GM21515 (cell line): ENCODE measurements at regions not wholly inside any gene's neighbourhood (a gene's known extent, or its start where the extent isn't known, plus 50 kb on each side); places are given as distances from the start of the nearest gene placed in this dataset.

Source experiments
- ATAC-seq: cut with Tn5 transposase; IDR thresholded peaks from one replicate; pipeline ENCODE4 v1.9.1; 2021; ENCODE audit not compliant: unreplicated experiment

DNA sequence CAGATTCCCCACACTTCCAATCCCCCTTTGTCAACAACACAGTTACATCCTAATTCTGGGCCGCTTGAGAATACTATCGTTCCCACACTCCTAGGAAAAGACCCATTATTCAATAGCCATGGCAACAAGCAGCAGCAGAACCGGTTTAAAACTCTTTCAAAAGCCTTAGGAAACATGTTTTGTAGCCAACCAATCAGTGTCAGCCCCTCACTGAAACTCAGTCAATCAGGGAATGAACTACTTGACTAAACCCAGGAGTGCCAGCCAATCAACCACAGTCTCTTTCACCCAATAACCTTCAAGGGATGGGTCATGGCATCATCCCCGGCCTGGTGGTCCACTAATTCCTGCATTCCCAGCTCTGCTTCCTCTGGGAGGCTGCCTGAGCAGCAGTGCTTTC is 204.8 kb upstream of the HS6ST1 start:
- no peak for ATAC-seq

DNA sequence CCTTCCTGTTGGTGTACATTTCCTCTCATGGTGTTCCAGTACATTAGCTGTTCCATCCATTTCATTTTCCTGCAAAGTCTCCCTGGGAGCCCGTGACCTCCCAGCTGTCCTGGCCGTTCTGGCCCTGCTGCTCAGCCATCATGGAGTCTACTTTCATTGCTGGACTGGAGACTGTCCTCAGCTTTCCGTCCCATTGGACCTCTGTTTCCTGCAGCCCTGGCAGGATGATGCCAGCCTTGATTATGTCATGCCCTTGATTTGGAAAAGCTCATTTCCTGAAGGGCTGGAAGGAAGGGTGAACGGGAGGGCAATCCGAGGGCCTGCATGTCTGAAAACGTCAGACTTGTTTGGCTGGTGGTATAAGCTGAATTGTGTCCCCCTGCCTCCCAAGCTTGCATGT is 205.5 kb upstream of the HS6ST1 start:
- no peak for ATAC-seq

DNA sequence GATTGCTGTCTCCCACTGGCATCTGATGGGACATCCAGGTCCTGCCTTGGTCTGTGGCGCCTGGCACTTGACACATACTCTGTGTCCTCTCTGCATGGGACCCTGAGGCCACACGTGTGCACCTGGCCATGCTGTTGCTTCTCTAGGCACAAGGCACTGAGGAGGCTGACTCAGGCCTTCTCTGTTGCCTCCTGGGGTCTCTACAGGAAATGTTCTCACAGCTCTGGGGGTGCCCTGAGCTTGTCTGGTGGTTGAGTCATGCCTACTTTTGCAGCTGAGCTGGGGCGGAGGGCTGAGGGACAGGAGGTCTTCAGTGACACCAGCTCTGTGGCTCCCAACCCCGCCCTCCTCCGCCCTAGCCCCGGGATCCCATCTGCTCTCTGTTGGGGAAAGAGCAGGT is 207.0 kb upstream of the HS6ST1 start:
- ATAC-seq: no peak

DNA sequence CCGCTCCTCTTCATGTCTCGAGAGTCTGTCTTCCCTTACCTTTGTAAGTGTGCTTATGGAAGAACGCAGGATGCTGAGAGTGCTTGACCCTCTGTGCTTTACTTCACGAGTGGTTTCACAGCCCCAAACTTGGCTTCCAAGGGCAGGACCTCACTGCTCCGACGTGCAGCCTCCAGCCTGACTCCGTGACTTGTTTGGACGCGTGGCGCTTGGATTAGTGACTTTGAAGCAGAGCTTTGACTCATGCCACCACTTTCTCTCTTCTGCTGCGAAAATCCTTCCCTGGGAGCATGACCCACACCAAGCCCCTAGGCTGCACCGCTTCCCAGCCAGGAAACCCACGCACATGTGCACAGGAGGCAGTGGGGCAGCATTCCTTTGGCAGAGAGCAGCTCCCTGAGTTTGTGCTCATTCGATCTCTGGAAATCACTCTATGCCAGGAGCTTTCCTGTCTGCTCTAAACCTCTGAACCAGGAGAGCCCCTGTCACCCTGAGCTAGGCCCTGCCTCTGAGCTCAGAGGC is 207.8 kb upstream of the HS6ST1 start:
- ATAC-seq: no peak

DNA sequence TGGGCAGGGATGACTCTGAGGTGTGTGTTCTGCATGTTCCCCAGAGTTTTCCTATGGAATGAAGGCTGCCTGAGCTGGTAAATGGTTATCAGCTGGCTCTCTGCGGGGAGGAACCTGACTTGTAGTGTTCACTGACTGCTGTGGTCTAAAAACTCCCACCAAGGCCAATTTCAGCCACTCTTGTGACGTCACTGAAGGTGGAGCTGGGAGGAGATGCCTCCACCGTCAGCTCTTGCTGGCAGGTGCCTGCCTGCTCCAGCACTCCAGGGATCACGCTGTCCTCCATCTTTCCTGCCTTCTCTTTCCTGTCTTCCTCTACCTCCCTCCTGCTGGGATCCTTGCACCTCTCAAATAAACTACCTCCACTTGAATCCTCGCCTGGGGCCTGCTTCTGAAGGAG is 209.5 kb upstream of the HS6ST1 start:
- no peak for ATAC-seq

DNA sequence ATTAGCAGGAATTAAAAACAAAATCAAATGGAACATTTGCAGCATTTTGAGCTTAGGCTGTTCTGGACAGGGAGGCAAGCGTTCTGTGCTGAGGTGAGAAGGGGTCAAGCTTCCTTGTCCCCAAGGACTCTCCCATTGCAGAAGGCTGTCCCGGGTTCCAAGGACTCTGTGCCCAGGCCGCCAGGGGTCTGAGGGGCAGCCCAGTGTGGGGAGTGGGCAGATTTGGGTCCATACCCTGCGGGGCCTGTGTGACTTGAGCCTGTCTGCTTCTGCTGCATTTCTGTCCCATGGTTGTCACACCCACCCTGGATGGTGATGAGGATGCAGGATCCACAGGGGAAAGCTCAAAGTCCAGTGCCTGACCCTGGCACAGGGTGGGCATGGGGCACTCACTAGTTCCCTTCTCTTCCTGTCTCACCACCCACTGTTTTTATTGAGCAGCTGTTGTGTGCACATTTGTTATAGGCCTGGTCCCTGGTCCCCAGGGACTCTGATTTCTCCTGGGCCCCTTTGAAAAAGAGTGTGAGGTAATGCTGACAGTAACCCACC is 211.4 kb upstream of the HS6ST1 start:
- ATAC-seq: no peak

DNA sequence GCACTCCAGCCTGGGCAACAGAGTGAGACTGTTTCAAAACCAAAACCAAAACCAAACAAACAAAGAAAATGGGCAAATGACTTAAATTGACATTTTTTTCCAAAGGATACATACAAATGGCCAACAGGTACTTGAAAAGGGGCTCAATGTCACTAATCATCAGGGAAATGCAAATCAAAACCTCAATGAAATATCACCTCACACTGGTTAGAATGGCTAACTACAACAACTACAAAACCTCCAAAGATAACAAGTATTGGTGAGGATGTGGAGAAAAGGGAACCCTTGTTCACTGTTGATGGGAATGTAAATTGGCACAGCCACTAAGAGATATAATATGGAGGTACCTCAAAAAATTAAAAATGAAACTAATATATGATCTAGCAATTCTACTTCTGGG is 213.2 kb upstream of the HS6ST1 start:
- no peak for ATAC-seq

DNA sequence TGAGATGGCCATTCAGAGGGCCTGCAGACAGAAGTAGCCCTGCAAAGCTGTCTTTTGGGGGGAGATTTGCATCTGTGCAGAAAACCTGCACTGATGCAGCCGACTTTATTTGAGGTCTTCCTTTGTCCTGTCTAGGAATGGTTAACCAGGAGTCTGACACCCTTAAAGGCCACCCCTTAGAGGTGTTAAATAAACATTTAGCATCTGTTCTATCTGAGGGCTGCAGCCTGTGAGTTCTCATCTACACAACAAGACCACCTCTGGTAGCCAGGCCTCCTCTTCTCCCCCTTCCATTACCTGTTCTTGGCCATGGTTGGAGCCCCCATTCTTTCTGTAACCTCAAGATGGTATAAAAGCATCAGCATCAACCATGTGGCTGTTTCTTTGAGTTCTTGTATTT is 214.4 kb upstream of the HS6ST1 start:
- no peak for ATAC-seq

DNA sequence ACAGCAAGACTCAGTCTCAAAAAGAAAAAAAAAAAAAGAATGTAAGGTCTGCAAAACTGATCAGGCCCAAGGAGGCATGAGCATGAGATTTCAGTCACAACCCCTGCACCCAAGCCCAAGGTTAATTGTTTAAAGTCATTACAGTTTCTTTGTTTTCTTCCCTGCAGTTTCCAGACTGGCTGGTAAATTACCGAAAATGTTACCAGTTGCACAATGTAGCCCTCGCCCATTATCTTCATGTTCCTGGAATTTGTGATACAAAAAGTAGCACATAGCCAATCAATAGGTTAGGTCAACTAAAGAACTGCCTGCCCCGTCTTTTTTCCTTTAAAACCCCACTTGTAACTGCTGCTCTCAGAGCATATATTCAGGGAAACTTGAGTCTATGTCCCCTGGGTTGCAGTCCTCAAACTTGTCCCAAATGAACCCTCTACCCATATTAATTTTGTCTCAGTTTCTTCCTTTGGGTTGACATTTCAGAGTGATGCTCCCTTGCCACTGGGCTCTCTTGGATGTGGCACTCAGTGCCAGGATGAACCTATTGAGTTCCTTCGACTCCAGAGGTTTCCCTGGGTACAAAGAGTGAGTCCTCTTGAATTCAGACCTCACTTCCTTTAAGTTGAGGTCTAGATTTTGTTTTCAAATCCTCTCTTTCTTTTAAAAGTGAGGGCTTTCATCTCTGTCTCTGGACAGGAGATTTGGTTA is 216.2 kb upstream of the HS6ST1 start:
- no peak for ATAC-seq

DNA sequence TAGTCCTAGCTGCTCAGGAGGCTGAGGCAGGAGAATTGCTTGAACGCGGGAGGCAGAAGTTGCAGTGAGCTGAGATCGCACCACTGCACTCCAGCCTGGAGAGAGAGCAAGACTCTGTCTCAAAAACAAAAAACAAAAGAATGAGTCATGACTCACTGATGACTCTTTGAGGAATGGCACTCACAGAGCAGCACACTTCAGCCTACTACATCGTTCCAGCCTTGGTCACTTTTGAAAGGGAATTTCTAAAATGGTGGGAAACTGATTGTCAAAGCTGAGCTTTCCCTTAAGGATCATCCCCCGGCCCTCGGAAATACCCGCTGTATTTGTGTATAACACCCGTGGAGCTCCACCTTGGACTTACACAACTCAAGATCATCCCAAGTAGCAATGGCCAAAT is 217.3 kb upstream of the HS6ST1 start:
- no peak for ATAC-seq

DNA sequence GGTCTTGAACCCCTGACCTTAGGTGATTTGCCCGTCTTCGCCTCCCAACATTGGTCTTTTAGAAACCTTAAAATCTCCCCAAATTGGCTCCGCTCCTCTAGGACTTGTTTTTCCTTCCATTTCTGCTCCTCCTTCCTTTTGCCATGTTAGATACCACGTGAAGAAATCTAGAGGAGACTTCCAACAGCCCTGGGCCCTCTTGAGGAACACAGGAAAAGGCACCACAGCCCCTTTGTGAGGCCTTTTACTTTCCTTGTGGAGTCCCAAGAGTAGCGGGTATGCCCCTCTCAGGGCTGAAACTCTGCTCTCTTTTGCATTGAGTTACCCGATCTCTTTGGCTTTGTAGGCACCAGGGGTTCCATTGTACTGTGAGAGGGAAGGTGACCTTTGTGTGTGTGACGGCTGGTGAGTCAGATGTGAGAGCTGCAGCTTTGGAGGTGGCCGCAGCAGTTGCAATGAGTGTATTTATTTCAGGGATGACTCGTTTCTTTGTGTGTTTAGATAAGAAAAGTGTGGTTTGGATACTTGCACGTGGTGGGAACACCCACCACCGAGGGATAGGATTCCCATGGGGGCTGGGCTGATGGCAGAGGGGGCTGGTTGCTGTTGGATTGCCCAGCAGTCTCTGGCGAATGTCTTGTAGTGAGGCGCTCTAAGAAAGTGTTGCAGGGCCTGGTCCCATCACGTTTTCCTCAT is 218.4 kb upstream of the HS6ST1 start:
- ATAC-seq: no peak

DNA sequence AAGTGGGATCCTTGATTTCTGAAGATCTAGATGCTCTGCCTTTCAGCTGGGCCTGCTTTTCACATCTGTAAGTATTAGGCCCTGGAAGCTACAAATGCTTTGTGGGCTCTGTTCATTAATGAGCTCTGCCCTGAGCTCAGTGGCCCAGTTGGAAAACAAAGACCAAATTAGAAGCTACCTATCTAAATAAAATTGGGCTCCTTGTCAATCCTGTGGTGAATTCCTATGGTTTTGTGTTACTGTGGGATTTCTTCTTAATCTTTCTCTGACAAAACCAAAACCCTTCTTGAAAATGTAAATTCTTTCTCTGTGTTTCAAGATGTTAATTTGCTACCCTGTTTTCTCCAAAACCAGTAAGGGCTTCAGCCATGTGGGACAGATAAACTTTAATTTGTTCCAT is 219.0 kb upstream of the HS6ST1 start:
- no peak for ATAC-seq

DNA sequence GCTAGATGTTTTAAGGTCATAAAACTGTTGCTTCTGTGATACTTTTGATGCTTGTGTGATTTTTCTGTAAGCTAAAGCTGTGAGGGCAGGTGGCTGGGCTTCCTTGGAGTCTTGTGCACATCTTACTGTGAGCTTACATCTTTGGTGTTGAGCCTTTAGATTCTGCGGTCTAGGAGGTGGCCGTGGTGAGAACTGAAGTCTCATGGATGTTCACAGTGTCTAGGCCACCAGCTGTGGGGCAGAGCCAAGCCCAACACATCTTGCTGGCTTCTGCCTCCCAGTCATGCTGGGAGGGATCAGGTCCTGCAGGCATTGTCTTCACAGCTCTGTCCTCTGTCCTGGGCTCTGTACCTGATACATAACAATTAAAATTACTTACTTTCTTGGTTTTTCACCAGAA is 219.7 kb upstream of the HS6ST1 start:
- no peak for ATAC-seq

DNA sequence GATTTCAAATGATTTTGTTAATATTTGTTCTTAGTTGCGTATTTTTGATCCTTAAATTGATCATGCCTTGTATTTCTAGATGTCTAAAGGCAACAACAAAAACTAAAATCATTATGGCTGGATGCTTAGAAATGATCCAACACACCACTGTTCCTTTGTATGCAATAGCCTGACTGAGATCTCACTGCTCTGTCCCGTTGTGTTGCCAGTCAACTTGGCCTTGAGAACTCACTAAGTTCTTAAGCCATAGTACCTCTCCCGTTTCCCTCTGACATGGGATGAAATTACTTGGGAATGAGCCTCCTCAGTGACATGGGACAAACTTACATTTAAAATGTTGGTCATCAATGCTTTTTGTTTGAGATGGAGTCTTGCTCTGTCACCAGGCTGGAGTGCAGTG is 222.0 kb upstream of the HS6ST1 start:
- ATAC-seq: no peak

DNA sequence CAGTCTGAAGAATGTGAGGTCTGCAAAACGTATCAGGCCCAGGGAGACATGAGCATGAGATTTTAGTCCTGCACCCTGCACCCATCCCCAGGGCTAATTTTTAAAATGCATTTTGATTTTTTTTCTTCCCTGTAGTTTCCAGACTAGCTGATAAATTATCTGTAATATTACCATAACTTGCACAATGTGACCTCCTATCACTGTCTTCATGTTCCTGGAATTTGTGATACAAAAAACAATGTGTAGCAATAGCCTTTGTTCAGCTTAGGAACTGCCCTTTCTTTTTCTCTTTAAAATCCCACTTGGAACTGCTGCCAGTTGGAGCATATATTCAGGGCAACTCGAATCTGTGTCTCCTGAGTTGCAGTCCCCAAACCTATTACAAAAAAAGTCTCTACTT is 222.8 kb upstream of the HS6ST1 start:
- ATAC-seq: no peak

DNA sequence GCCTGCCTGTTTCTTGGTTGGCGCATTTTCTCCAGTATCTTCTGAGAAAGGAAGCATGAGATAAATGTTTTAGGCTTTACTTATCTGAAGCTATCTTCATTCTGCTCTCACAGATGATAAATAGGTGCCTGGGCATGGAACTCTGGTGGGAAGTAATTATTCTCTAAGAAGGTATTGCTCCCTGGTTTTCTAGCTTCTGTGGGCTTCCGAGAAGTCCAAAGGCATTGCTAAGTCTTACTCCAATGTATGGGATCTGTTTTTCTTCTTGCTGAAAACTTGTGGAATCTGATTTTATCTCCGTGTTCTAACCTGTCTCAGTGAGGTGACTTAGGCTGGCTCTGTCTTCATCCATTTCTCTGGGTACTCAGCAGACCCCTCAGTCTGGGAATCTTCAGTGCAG is 224.4 kb upstream of the HS6ST1 start:
- no peak for ATAC-seq

DNA sequence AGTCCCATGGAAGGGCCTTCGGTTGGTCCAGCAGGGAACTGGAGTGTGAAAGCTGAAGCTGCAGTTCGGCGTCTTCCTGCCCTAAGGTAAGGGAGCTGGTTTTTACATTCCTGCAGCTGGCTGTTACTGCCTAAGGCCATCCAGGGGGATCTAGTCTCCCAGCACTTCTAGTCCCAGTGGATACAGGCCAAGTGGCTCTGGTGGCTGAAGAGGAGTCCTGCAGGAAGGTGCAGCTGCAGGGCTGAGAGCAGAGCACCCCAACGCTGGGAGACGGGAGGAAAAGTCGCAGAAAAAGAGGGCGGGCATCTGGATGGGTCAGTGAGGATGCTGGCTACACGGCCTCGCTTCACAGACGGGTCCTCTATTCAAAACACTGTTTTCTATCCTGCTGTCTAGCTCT is 225.0 kb upstream of the HS6ST1 start:
- no peak for ATAC-seq

DNA sequence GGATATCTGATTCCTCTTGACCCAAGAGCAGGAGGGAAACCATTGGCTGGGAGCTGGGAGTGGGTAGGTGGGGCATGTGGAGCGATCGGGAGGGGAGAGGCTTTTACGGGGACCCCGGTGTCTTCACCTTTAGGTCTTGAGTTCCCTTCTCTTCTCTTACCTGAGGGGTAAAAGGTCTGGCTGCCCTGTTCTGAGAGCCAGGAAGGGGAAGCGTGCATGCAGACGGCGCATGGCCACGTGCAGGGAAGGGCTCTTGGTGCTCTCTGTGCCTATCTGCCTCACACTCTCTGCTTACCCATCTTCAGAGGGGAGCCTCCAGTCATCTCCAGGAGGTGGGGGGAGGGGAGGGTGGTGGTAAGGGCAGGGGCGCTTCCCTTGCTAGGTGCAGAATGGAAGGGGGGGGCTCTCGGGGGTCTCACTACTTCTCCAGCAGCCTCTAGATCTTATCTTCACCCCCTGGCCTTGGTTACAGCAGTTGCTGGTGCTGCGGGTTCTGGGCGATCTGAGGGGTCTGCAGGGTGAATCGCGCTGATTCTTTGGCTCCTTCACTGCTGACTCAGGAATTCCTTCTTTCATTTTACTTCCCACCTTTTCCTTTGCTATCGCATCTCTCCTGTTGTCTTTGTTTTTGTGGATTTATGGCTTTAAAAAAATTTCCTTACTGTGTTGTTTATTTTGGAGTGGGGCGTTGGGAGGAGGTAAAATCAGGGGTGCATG is 225.8 kb upstream of the HS6ST1 start:
- no peak for ATAC-seq

DNA sequence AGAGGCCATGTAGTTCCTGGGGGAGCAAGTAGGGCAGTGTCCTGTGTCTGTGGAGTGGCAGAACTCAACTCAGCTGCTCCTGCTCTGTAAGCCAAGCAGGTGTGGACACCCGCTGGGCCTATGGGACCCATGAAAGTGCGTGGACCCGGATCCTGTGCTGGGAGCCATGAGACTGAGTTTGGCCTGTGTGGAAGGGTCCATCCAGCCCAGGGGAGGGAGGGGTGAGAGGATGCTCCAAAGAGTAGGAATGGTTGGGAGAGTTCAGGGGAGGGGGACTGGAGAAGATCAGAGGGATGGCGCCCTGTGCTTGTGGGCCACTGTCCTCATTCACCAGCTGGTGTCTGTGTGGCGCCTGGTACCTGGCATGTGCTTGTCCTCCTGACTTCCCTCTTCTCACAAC is 226.4 kb upstream of the HS6ST1 start:
- ATAC-seq: no peak

DNA sequence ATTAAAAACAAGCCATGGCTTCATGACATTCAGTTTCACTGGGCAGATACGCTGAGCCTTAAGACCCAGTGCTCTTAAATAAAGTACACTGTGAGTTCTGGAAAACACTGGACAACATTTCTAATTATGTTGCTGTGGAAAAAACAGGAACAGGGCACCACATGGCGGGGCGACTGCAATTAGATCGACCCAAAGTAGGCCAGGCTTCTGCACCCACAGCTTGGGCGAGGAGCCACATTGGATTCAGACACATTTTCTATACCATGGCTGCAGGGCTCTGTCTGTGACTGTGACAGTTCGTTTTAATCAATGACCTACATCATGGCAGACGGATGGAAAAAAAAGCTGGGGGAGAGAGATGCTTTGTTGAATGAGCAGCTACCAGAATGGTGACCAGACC is 227.2 kb upstream of the HS6ST1 start:
- ATAC-seq: no peak

DNA sequence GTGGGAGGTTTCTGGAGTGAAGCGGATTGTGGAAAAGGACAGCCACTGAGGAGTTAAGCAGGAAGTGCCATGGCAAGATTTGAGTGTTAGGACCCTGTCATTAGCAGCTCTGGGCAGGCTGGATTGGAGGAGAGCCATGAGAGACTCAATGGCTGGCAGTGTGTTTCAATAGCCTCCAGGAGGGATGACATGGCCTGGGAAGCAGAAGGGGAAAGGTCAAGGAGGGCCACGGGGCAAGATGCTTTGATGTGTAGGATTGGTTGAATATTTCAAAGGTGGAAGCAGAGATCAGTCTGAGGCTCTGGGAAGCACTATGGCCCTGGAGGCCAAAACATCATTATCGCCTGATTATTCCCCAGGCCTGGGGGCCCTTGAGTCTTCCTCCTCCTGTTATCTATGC is 229.0 kb upstream of the HS6ST1 start:
- ATAC-seq: no peak

DNA sequence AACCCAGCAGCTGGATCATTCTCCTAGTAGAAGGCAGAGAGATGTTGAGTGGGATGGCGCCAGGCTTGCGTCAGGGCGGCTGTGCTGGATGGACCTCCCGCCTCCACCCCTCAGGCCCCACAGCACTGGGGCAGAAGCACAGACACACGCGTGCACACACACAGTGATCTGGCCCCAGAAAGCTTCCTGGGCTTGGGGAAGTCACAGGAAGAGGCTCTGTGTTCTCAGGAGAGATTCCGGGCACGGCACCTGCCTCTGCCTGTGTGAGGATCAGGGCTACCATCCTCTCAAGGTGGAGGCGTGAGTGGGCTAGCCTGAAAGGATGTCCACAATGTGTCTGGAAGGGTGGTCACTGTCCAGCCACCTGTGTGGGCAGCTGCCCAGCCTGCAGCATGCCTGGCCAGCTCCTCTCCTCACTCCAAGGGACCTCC is 229.8 kb upstream of the HS6ST1 start:
- no peak for ATAC-seq
